IPS-20b (cell line): ENCODE measurements at regions not wholly inside any gene's neighbourhood (a gene's known extent, or its start where the extent isn't known, plus 50 kb on each side); places are given as distances from the start of the nearest gene placed in this dataset.

Experiments
- H3K27ac ChIP-seq: one replicate; pipeline ENCODE4 v1.5.1; 2013; ENCODE audit warnings: low read length
- H3K27me3 ChIP-seq: 2 replicates; pipeline ENCODE4 v1.6.1; 2013; ENCODE audit warnings: mild to moderate bottlenecking, low read length, inconsistent platforms; ENCODE audit not compliant: insufficient read depth
- H3K36me3 ChIP-seq: 2 replicates; pipeline ENCODE4 v1.6.1; 2013; ENCODE audit warnings: low read depth, mild to moderate bottlenecking, inconsistent platforms, low read length, moderate library complexity; ENCODE audit not compliant: insufficient read depth
- H3K4me1 ChIP-seq: 2 replicates; pipeline ENCODE4 v1.6.1; 2013; ENCODE audit warnings: mild to moderate bottlenecking, control low read depth, inconsistent platforms, low read length, moderate library complexity; ENCODE audit not compliant: insufficient read depth
- H3K4me3 ChIP-seq: 2 replicates; pipeline ENCODE4 v1.5.1; 2013; ENCODE audit warnings: mild to moderate bottlenecking, low read length, inconsistent platforms
- H3K9ac ChIP-seq: 2 replicates; pipeline ENCODE4 v1.6.1; 2013; ENCODE audit warnings: low read depth, mild to moderate bottlenecking, inconsistent platforms, low read length, moderate library complexity
- H3K9me3 ChIP-seq: 2 replicates; pipeline ENCODE4 v1.6.1; 2013; ENCODE audit warnings: mild to moderate bottlenecking, low read depth, low read length, inconsistent platforms; ENCODE audit not compliant: insufficient read depth

DNA sequence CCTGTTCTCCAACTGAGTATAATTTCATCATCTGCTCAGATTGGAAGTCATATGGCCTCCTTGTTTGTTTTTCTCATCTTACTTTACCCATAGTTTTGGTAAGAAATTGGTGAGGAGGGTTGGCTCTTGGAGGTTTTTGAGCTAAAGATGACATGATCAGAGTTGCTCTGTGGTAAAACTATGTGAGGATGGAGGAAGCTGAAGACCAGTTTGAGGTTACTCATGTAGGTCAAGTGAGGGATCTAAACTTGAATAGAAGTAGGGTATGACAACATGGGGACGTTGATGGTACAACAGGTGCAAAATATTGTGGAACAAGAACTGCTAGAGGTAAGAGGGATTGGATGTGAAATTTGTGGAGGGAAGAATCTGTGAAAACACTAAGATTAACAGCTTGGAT, 87.7 kb upstream of the NEO1 start:
- Histone ChIP-seq H3K36me3 (no peaks in the 10 kb centered on the region), H3K4me3 (no peak overlapping the region), H3K9ac (no peak overlapping the region), H3K4me1 (no peaks in the 10 kb centered on the region), H3K9me3 (peaks cover 15% of the 10 kb centered on the region), H3K27ac (no peak overlapping the region), H3K27me3 (no peaks in the 10 kb centered on the region; the same call in 1 of the 2 replicates)

- Histone ChIP-seq H3K4me1 (no peaks in the 10 kb centered on the region), H3K9me3 (peaks cover 15% of the 10 kb centered on the region), H3K4me3 (no peak overlapping the region), H3K27ac (no peak overlapping the region), H3K27me3 (no peaks in the 10 kb centered on the region), H3K9ac (no peak overlapping the region), H3K36me3 (no peaks in the 10 kb centered on the region)
These were observed 88.1 kb upstream of the NEO1 start for GRCh38 chr15:72964135-72964534.

DNA sequence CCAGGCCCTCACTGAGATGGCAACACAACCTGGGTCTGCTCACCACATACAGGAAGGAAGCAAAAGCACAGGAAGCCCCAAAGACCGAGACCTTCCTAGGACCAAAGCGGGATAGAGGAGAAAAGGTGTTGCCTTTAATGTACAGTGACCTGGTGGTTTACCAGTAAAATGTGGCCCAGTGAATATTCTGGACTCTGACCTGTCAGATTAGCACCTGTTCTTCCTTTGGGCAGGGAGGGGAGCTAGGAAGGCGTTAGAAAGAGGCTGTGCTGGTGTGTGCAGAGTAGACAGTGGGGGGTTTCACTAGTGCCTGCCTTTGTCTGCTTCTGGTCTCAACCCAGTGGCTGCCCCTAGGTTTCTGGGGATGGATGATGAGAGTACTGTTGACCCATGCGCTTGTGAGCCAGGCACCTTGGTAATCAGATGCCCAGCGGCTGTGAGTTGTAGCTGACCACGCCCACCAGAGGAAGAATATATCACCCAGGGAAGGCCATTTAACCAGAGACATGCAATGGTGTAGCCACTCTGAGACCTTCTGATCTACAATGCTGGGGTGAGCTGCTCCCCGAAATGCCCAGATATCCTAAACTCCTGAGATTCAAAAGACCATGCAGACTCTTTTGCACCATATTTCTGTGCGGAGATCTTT, 90.1 kb upstream of the NEO1 start:
- H3K9me3 ChIP-seq: peaks cover 15% of the 10 kb centered on the region
- no peaks in the 10 kb centered on the region for H3K27me3 ChIP-seq
- no peaks in the 10 kb centered on the region for H3K4me1 ChIP-seq
- H3K27ac ChIP-seq: no peak overlapping the region
- no peak overlapping the region for H3K4me3 ChIP-seq
- H3K9ac ChIP-seq: no peak overlapping the region
- no peaks in the 10 kb centered on the region for H3K36me3 ChIP-seq

DNA sequence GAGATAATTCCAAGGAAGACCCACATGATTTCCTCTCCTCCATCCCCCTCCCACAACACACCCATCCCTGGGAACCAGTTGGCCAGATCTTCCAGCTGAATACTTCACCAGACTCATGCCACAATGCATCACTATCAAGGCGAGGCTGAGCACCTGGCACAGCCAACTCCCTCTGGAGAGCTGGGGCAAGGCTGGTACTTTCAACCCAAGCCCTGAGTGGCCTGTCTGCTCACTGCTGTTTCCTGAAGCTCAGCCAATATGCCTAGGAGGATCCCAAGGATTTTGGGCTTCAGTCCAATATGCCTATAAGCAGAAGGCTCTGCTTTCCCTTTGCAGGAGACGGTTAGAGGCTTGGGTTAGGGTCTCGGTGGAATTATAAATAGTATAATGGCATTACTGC, 90.9 kb upstream of the NEO1 start:
- Histone ChIP-seq H3K4me3 (no peak overlapping the region), H3K27me3 (no peaks in the 10 kb centered on the region), H3K9ac (no peak overlapping the region), H3K27ac (no peak overlapping the region), H3K4me1 (no peaks in the 10 kb centered on the region), H3K9me3 (peaks cover 15% of the 10 kb centered on the region), H3K36me3 (no peaks in the 10 kb centered on the region)

GRCh38 chr15:72958634-72959033, 93.6 kb upstream of the NEO1 start:
- H3K9me3 ChIP-seq: peaks cover 15% of the 10 kb centered on the region

DNA sequence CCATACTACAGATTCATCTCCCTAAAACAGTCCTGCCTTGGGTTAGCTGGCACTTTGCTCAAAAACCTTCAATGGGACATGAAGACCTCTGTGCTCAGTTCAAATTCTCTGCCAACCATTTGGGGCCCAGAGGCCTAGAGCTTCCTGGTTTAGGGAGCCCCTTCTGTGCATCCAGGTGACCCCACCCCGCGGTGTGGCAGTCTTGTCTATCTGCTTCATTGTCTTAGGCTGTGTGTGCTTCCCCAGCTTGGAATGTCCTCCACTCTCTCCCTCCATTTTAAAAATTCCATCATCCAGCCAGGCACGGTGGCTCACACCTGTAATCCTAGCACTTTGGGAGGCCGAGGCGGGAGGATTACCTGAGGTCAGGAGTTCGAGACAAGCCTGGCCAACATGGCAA, 99.0 kb upstream of the NEO1 start:
- H3K27me3 ChIP-seq: no peaks in the 10 kb centered on the region
- no peak overlapping the region for H3K27ac ChIP-seq
- peaks cover 5% of the 10 kb centered on the region; the same call in 1 of the 2 replicates for H3K4me1 ChIP-seq

More at GRCh38 chr15:72958634-72959033, 93.6 kb upstream of the NEO1 start:
- Histone ChIP-seq H3K27me3 (no peaks in the 10 kb centered on the region), H3K4me1 (peaks cover 5% of the 10 kb centered on the region; the same call in 1 of the 2 replicates), H3K27ac (no peak overlapping the region), H3K36me3 (no peaks in the 10 kb centered on the region), H3K9ac (no peak overlapping the region), H3K4me3 (no peak overlapping the region)

GRCh38 chr15:72952151-72952550, 100.1 kb upstream of the NEO1 start:
- no peak overlapping the region for H3K9ac ChIP-seq
- no peak overlapping the region for H3K4me3 ChIP-seq
- H3K9me3 ChIP-seq: no peaks in the 10 kb centered on the region
- no peak overlapping the region for H3K27ac ChIP-seq
- H3K4me1 ChIP-seq: peaks cover 5% of the 10 kb centered on the region; the same call in 1 of the 2 replicates
- no peaks in the 10 kb centered on the region for H3K36me3 ChIP-seq
- no peaks in the 10 kb centered on the region for H3K27me3 ChIP-seq

More for the DNA sequence above, 99.0 kb upstream of the NEO1 start:
- no peaks in the 10 kb centered on the region for H3K36me3 ChIP-seq
- H3K4me3 ChIP-seq: no peak overlapping the region
- H3K9me3 ChIP-seq: no peaks in the 10 kb centered on the region
- H3K9ac ChIP-seq: no peak overlapping the region

GRCh38 chr15:72948662-72949061, 103.6 kb upstream of the NEO1 start:
- H3K27me3 ChIP-seq: no peaks in the 10 kb centered on the region

DNA sequence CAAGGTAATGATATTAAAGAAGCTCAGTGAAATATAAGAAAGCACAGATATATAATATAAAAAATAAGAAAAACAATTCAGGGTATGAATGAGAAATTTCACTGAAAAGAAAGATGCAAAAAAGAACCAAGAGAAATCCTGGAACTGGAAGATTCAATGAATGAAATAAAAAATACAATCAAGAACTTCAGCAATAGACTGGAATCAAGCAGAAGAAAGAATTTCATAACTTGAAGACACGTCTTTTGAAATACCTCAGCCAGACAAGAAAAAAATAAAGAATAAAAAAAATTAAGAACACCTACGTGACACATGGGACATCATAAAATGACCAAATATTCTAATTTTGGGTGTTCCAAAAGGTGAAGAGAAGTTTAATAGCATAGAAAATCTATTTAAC, 104.6 kb upstream of the NEO1 start:
- no peak overlapping the region for H3K9ac ChIP-seq
- no peak overlapping the region for H3K27ac ChIP-seq
- H3K4me3 ChIP-seq: no peak overlapping the region
- H3K4me1 ChIP-seq: no peaks in the 10 kb centered on the region
- no peaks in the 10 kb centered on the region for H3K27me3 ChIP-seq
- H3K9me3 ChIP-seq: no peaks in the 10 kb centered on the region
- no peaks in the 10 kb centered on the region for H3K36me3 ChIP-seq

More at GRCh38 chr15:72948662-72949061, 103.6 kb upstream of the NEO1 start:
- Histone ChIP-seq H3K27ac (no peak overlapping the region), H3K4me3 (no peak overlapping the region), H3K9ac (no peak overlapping the region), H3K4me1 (no peaks in the 10 kb centered on the region), H3K36me3 (no peaks in the 10 kb centered on the region), H3K9me3 (no peaks in the 10 kb centered on the region)

DNA sequence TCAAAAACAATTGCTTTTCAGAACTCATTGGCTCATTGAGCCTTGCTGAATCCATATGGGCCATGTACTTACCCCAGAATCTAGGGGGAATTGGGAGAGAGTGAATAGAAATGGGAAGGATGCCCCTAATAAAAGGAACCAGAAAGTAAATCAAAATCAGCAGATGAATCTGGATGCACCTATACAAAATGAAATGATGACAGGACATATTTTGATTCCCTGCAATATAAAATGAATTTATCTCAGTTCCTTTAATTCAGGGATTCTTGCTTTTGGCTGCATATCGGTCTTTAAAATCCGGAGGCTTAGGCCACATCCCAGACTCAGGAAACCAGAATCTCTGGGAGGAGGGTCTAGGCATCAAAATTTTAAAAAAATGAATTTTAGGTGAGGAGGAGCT, 107.7 kb upstream of the NEO1 start:
- no peaks in the 10 kb centered on the region for H3K27me3 ChIP-seq
- H3K9ac ChIP-seq: no peak overlapping the region
- H3K4me1 ChIP-seq: no peaks in the 10 kb centered on the region
- no peak overlapping the region for H3K4me3 ChIP-seq
- no peak overlapping the region for H3K27ac ChIP-seq
- no peaks in the 10 kb centered on the region for H3K9me3 ChIP-seq
- H3K36me3 ChIP-seq: no peaks in the 10 kb centered on the region

- H3K27ac ChIP-seq: no peak overlapping the region
- no peak overlapping the region for H3K9ac ChIP-seq
- H3K36me3 ChIP-seq: no peaks in the 10 kb centered on the region
- H3K27me3 ChIP-seq: no peaks in the 10 kb centered on the region
- no peaks in the 10 kb centered on the region for H3K9me3 ChIP-seq
- H3K4me1 ChIP-seq: peaks cover 3% of the 10 kb centered on the region; the same call in 1 of the 2 replicates
- H3K4me3 ChIP-seq: no peak overlapping the region
These were observed 112.0 kb upstream of the NEO1 start for GRCh38 chr15:72940229-72940622.

- no peak overlapping the region for H3K4me3 ChIP-seq
- no peak overlapping the region for H3K27ac ChIP-seq
- no peaks in the 10 kb centered on the region for H3K36me3 ChIP-seq
- H3K9me3 ChIP-seq: no peaks in the 10 kb centered on the region
- no peaks in the 10 kb centered on the region for H3K27me3 ChIP-seq
- peaks cover 3% of the 10 kb centered on the region; the same call in 1 of the 2 replicates for H3K4me1 ChIP-seq
- H3K9ac ChIP-seq: no peak overlapping the region
These were observed 112.6 kb upstream of the NEO1 start for GRCh38 chr15:72939514-72940228.
